BLaER1 treated with 17β-estradiol and CSF1 and Interleukin-3, amounts not matched to agents 10 nM and 100 nM (cell line): ENCODE measurements at regions not wholly inside any gene's neighbourhood (a gene's known extent, or its start where the extent isn't known, plus 50 kb on each side); places are given as distances from the start of the nearest gene placed in this dataset.
A peak's percentile ranks its signal among the peaks of the same experiment; 100 is the strongest.

Experiments
- H3K27ac ChIP-seq, 11 experiments: shearing (Covaris generic); formaldehyde crosslinking; 2 replicates each; pipeline ENCODE4 v1.8.1; 2022
- H3K27me3 ChIP-seq, 11 experiments: shearing (Covaris generic); formaldehyde crosslinking; 2 replicates each; pipeline ENCODE4 v1.8.1; 2022
- H3K36me3 ChIP-seq, 11 experiments: shearing (Covaris generic); formaldehyde crosslinking; 2 replicates each; pipeline ENCODE4 v1.8.1; 2022
- H3K4me1 ChIP-seq, 10 experiments: shearing (Covaris generic); formaldehyde crosslinking; 2 replicates each; pipeline ENCODE4 v1.8.1; 2022
- H3K4me2 ChIP-seq, 11 experiments: shearing (Covaris generic); formaldehyde crosslinking; 2 replicates each; pipeline ENCODE4 v1.8.1; 2022
- H3K4me3 ChIP-seq, 10 experiments: shearing (Covaris generic); formaldehyde crosslinking; 2 replicates each; pipeline ENCODE4 v1.8.1; 2022
- H3K9ac ChIP-seq, 11 experiments: shearing (Covaris generic); formaldehyde crosslinking; 2 replicates each; pipeline ENCODE4 v1.8.1; 2022
- H3K9me3 ChIP-seq, 11 experiments: shearing (Covaris generic); formaldehyde crosslinking; replicated peaks in 1 of 11; 2 replicates each; pipeline ENCODE4 v1.8.1; 2022
- H4K20me1 ChIP-seq, 11 experiments: shearing (Covaris generic); formaldehyde crosslinking; 2 replicates each; pipeline ENCODE4 v1.8.1; 2022
- Cebpa-rat ChIP-seq, 11 experiments: shearing (Covaris generic); IDR thresholded peaks; 2 replicates each; pipeline ENCODE4 v1.8.1; 2022

GRCh38 chrX:98371994-98372393 lies 1488.3 kb downstream of the RPA4 start:
- Histone ChIP-seq H3K27me3 (peaks cover 61 to 100% (median 98%) of the 10 kb centered on the region in 11 experiments), H3K36me3 (no peaks in the 10 kb centered on the region), H4K20me1 (no peaks in the 10 kb centered on the region; a peak in 1 of 22 replicates), H3K4me1 (no peaks in the 10 kb centered on the region), H3K9me3 (peaks cover 0 to 11% (median 0%) of the 10 kb centered on the region in 11 experiments; a peak in 5 of 22 replicates), H3K4me2 (no peak overlapping the region), H3K4me3 (no peak overlapping the region), H3K9ac (no peak overlapping the region), H3K27ac (no peak overlapping the region)
- TF ChIP-seq Cebpa-rat (IDR thresholded peaks at IDR 0.05) = no peak

- TF ChIP-seq Cebpa-rat (IDR thresholded peaks at IDR 0.05) = no peak
- Histone ChIP-seq H4K20me1 (no peaks in the 10 kb centered on the region; a peak in 1 of 22 replicates), H3K4me1 (no peaks in the 10 kb centered on the region), H3K27me3 (peaks cover 56 to 100% (median 98%) of the 10 kb centered on the region in 11 experiments), H3K4me2 (no peak overlapping the region), H3K9ac (no peak overlapping the region), H3K4me3 (no peak overlapping the region), H3K27ac (no peak overlapping the region), H3K36me3 (no peaks in the 10 kb centered on the region), H3K9me3 (peaks cover 0 to 14% (median 0%) of the 10 kb centered on the region in 11 experiments; a peak in 4 of 22 replicates)
Observed at GRCh38 chrX:98379134-98379533, 1495.4 kb downstream of the RPA4 start.

GRCh38 chrX:98380106-98380505 lies 1496.4 kb downstream of the RPA4 start:
- no peak overlapping the region for H3K9ac ChIP-seq

GRCh38 chrX:98380556-98380955 lies 1496.8 kb downstream of the RPA4 start:
- Histone ChIP-seq H4K20me1 (no peaks in the 10 kb centered on the region; a peak in 1 of 22 replicates), H3K27me3 (peaks cover 68 to 100% (median 98%) of the 10 kb centered on the region in 11 experiments), H3K36me3 (no peaks in the 10 kb centered on the region), H3K9me3 (peaks cover 0 to 14% (median 0%) of the 10 kb centered on the region in 11 experiments; a peak in 4 of 22 replicates), H3K4me3 (no peak overlapping the region), H3K27ac (no peak overlapping the region), H3K4me1 (no peaks in the 10 kb centered on the region), H3K4me2 (no peak overlapping the region), H3K9ac (no peak overlapping the region)
- TF ChIP-seq Cebpa-rat (IDR thresholded peaks at IDR 0.05) = no peak

More at GRCh38 chrX:98380106-98380505, 1496.4 kb downstream of the RPA4 start:
- H3K4me1 ChIP-seq = no peaks in the 10 kb centered on the region
- no peak for TF ChIP-seq Cebpa-rat (IDR thresholded peaks at IDR 0.05)
- H4K20me1 ChIP-seq = no peaks in the 10 kb centered on the region; a peak in 1 of 22 replicates
- no peak overlapping the region for H3K27ac ChIP-seq
- peaks cover 66 to 100% (median 98%) of the 10 kb centered on the region in 11 experiments for H3K27me3 ChIP-seq
- no peak overlapping the region for H3K4me2 ChIP-seq
- H3K4me3 ChIP-seq = no peak overlapping the region
- H3K36me3 ChIP-seq = no peaks in the 10 kb centered on the region
- peaks cover 0 to 14% (median 0%) of the 10 kb centered on the region in 11 experiments; a peak in 4 of 22 replicates for H3K9me3 ChIP-seq

GRCh38 chrX:98398542-98398941 lies 1514.8 kb downstream of the RPA4 start:
- peaks cover 0 to 49% (median 23%) of the 10 kb centered on the region in 11 experiments; a peak in 18 of 22 replicates for H3K9me3 ChIP-seq
- H3K27me3 ChIP-seq = peaks cover 7 to 37% (median 15%) of the 10 kb centered on the region in 11 experiments; a peak in 19 of 22 replicates
- H3K4me2 ChIP-seq = peak overlapping the region in 4 of 11 experiments; percentile 24 to 69 (median 44); a peak in 4 of 22 replicates
- no peaks in the 10 kb centered on the region for H3K36me3 ChIP-seq
- no peak overlapping the region for H3K4me3 ChIP-seq
- peaks cover 0 to 9% (median 0%) of the 10 kb centered on the region in 10 experiments; a peak in 6 of 20 replicates for H3K4me1 ChIP-seq
- no peak for TF ChIP-seq Cebpa-rat (IDR thresholded peaks at IDR 0.05)
- H4K20me1 ChIP-seq = no peaks in the 10 kb centered on the region
- H3K9ac ChIP-seq = peak overlapping the region in 3 of 11 experiments; percentile 9 to 58 (median 53); a peak in 5 of 22 replicates
- H3K27ac ChIP-seq = peak overlapping the region in 8 of 11 experiments; percentile 19 to 83 (median 74); a peak in 14 of 22 replicates

- no peak overlapping the region for H3K4me3 ChIP-seq
- H3K4me2 ChIP-seq = no peak overlapping the region
- H3K4me1 ChIP-seq = no peaks in the 10 kb centered on the region
- TF ChIP-seq Cebpa-rat (IDR thresholded peaks at IDR 0.05) = no peak
- peaks cover 23 to 77% (median 52%) of the 10 kb centered on the region in 11 experiments; a peak in 21 of 22 replicates for H3K27me3 ChIP-seq
- H3K27ac ChIP-seq = no peak overlapping the region
- H3K9ac ChIP-seq = no peak overlapping the region
- H4K20me1 ChIP-seq = no peaks in the 10 kb centered on the region
- H3K36me3 ChIP-seq = no peaks in the 10 kb centered on the region
- peaks cover 0 to 9% (median 2%) of the 10 kb centered on the region in 11 experiments; a peak in 8 of 22 replicates for H3K9me3 ChIP-seq
Observed at GRCh38 chrX:98405376-98405775, 1521.7 kb downstream of the RPA4 start.

- no peaks in the 10 kb centered on the region for H3K36me3 ChIP-seq
- H3K27me3 ChIP-seq = peaks cover 45 to 84% (median 69%) of the 10 kb centered on the region in 11 experiments
- H3K27ac ChIP-seq = no peak overlapping the region
- 0 out of 22 replicates have a peak, but pooled peaks cover 0 to 8% (median 0%) of the 10 kb centered on the region in 11 experiments for H3K9me3 ChIP-seq
- no peaks in the 10 kb centered on the region; a peak in 1 of 22 replicates for H4K20me1 ChIP-seq
- H3K4me1 ChIP-seq = no peaks in the 10 kb centered on the region
- H3K4me2 ChIP-seq = no peak overlapping the region
- no peak for TF ChIP-seq Cebpa-rat (IDR thresholded peaks at IDR 0.05)
- H3K4me3 ChIP-seq = no peak overlapping the region
- no peak overlapping the region for H3K9ac ChIP-seq
Observed at GRCh38 chrX:98407584-98407983, 1523.9 kb downstream of the RPA4 start.

- Histone ChIP-seq H4K20me1 (no peaks in the 10 kb centered on the region; a peak in 1 of 22 replicates), H3K4me1 (no peaks in the 10 kb centered on the region), H3K9me3 (peaks cover 0 to 3% (median 0%) of the 10 kb centered on the region in 11 experiments; a peak in 1 of 22 replicates), H3K36me3 (no peaks in the 10 kb centered on the region), H3K27ac (no peak overlapping the region), H3K4me3 (no peak overlapping the region), H3K27me3 (peaks cover 48 to 83% (median 71%) of the 10 kb centered on the region in 11 experiments), H3K4me2 (no peak overlapping the region), H3K9ac (no peak overlapping the region)
- TF ChIP-seq Cebpa-rat (IDR thresholded peaks at IDR 0.05) = no peak
Observed at GRCh38 chrX:98409867-98410266, 1526.2 kb downstream of the RPA4 start.

- H3K27ac ChIP-seq = no peak overlapping the region
- H3K9ac ChIP-seq = no peak overlapping the region
- H4K20me1 ChIP-seq = no peaks in the 10 kb centered on the region; a peak in 1 of 22 replicates
- no peaks in the 10 kb centered on the region for H3K4me1 ChIP-seq
- no peak overlapping the region for H3K4me3 ChIP-seq
- no peaks in the 10 kb centered on the region for H3K36me3 ChIP-seq
- H3K4me2 ChIP-seq = no peak overlapping the region
- H3K9me3 ChIP-seq = peaks cover 0 to 7% (median 0%) of the 10 kb centered on the region in 11 experiments; a peak in 2 of 22 replicates
- TF ChIP-seq Cebpa-rat (IDR thresholded peaks at IDR 0.05) = no peak
- peaks cover 52 to 82% (median 74%) of the 10 kb centered on the region in 11 experiments for H3K27me3 ChIP-seq
Observed at GRCh38 chrX:98412058-98412457, 1528.3 kb downstream of the RPA4 start.
